ENCODE measurements at regions not wholly inside any gene's neighbourhood (a gene's known extent, or its start where the extent isn't known, plus 50 kb on each side); places are given as distances from the start of the nearest gene placed in this dataset.
"Not testable (repeated sequence)": the region's sequence is repeated elsewhere in the genome, so short reads cannot be mapped to it uniquely, and the experiment has no call there.

GRCh38 chr18:73101977-73102376 lies 234.2 kb upstream of the NETO1 start:
- no peak overlapping the region for H3K4me2 ChIP-seq (ENCODE audit: control insufficient read depth, insufficient read depth)
- H4K20me1 ChIP-seq (ENCODE audit: control insufficient read depth, insufficient read depth) = no peaks in the 10 kb centered on the region
- H3K79me2 ChIP-seq (ENCODE audit: control insufficient read depth, insufficient read depth, low read length) = no peaks in the 10 kb centered on the region
- in situ Hi-C loops (cut with MboI) (no loop called here), intact Hi-C loops (cut with micrococcal nuclease; ENCODE audit: unreplicated experiment) (no loop called here)
- H3K9me3 ChIP-seq (replicated peaks; ENCODE audit: control insufficient read depth, insufficient read depth, low read length) = no peaks in the 10 kb centered on the region
- no peak overlapping the region for H2AFZ ChIP-seq (ENCODE audit: control insufficient read depth, low read depth, low read length)
- ATAC-seq (no peak), FAIRE-seq (no peak), DNase-seq (ENCODE audit: low read depth, low spot score) (no peak)
- no peak overlapping the region for H3K9ac ChIP-seq (ENCODE audit: control insufficient read depth, insufficient read depth, low read length)
- 63% methylated on average over 4 of the region's 4 CpGs for WGBS (ENCODE audit: insufficient coverage, insufficient replicate concordance, low lambda C conversion rate, missing lambda C conversion rate)
- CTCF ChIA-PET = no interaction called here
- H3K4me1 ChIP-seq (ENCODE audit: control insufficient read depth, insufficient read depth, low read length) = no peaks in the 10 kb centered on the region
- H3K4me3 ChIP-seq = no peak overlapping the region
- H3K36me3 ChIP-seq (ENCODE audit: control insufficient read depth in 2 of 2, insufficient read depth in 2 of 2, low read length in 1 of 2) = no peaks in the 10 kb centered on the region
- H3K27me3 ChIP-seq (replicated peaks in 1 of 2; ENCODE audit: control insufficient read depth in 2 of 2, insufficient read depth in 2 of 2, low read length in 1 of 2) = no peaks in the 10 kb centered on the region
- RAD21 ChIA-PET (ENCODE audit: unreplicated experiment) = no interaction called here
- no peak overlapping the region for H3K27ac ChIP-seq (ENCODE audit: control insufficient read depth, insufficient read depth)
- BruUV-seq (replicated peaks) = no TSS peak
- TF ChIP-seq RAD51 (IDR thresholded peaks at IDR 0.05) = no peak
- no peak for TF ChIP-seq YY1 (IDR thresholded peaks at IDR 0.05; ENCODE audit: low read depth, low read length)
- POLR2A ChIA-PET = no interaction called here
- SMC1A ChIA-PET (ENCODE audit: uncharacterized antibody, unreplicated experiment) = interaction anchor here (1.2 to 2.0 kb wide), 3 partner anchors 13 to 35 kb away, joined by 3 to 6 read pairs (median 5); no protein-coding TSS in a partner anchor

DNA sequence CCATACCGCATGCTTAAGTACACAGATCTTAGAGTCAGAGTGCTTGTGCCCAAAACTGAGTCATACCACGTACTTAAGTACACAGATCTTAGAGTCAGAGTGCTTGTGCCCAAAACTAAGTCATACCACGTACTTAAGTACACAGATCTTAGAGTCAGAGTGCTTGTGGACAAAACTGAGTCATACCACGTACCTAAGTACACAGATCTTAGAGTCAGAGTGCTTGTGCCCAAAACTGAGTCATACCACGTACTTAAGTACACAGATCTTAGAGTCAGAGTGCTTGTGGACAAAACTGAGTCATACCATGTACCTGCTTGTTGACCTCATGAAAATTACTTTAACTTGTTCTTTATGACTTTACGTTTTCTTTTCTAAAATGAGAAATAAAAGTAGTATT lies 233.7 kb upstream of the NETO1 start:
- H3K27me3 ChIP-seq (replicated peaks in 1 of 2; ENCODE audit: control insufficient read depth in 2 of 2, insufficient read depth in 2 of 2, low read length in 1 of 2); intact Hi-C loops (cut with micrococcal nuclease; ENCODE audit: unreplicated experiment); H3K79me2 ChIP-seq (ENCODE audit: control insufficient read depth, insufficient read depth, low read length); H3K9me3 ChIP-seq (replicated peaks; ENCODE audit: control insufficient read depth, insufficient read depth, low read length); H3K4me3 ChIP-seq; ATAC-seq; FAIRE-seq; H3K27ac ChIP-seq (ENCODE audit: control insufficient read depth, insufficient read depth); in situ Hi-C loops (cut with MboI); DNase-seq (ENCODE audit: low read depth, low spot score); H4K20me1 ChIP-seq (ENCODE audit: control insufficient read depth, insufficient read depth); H2AFZ ChIP-seq (ENCODE audit: control insufficient read depth, low read depth, low read length); POLR2A ChIA-PET; BruUV-seq (replicated peaks); H3K4me1 ChIP-seq (ENCODE audit: control insufficient read depth, insufficient read depth, low read length); H3K36me3 ChIP-seq (ENCODE audit: control insufficient read depth in 2 of 2, insufficient read depth in 2 of 2, low read length in 1 of 2); H3K4me2 ChIP-seq (ENCODE audit: control insufficient read depth, insufficient read depth); RAD21 ChIA-PET (ENCODE audit: unreplicated experiment); H3K9ac ChIP-seq (ENCODE audit: control insufficient read depth, insufficient read depth, low read length): not testable (repeated sequence)
- WGBS (ENCODE audit: insufficient coverage, insufficient replicate concordance, low lambda C conversion rate, missing lambda C conversion rate) = 28% methylated on average over 6 of the region's 6 CpGs
- ChIA-PET CTCF (interaction anchor here (1.0 kb wide), 1 partner anchor 34 kb away, joined by 4 read pairs; no protein-coding TSS in a partner anchor), SMC1A (ENCODE audit: uncharacterized antibody, unreplicated experiment) (interaction anchor here (2.0 kb wide), 1 partner anchor 14 kb away, joined by 6 read pairs; no protein-coding TSS in a partner anchor)
